ENCODE measurements at regions not wholly inside any gene's neighbourhood (a gene's known extent, or its start where the extent isn't known, plus 50 kb on each side); places are given as distances from the start of the nearest gene placed in this dataset.

DNA sequence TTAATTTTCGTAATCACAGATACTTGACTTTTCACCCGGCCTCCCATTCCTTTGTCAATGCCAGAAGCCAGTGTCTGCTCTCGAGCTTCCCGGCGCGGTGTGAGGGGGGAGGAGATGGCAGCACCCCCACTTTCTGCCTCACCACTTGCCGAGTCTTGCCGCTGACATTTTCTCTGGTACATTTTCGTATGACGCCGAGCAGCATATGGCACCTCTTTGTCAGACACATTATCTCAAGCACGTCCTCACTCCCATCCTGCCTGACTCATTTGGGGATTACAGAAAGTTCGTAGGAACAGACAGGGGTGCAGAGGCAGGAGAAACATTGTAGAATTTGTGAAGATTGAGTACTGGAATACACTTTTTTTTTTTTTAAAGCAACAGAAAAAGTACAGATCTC is 60.8 kb upstream of the SORCS3 start:
- TF ChIP-seq, protein P1, sequence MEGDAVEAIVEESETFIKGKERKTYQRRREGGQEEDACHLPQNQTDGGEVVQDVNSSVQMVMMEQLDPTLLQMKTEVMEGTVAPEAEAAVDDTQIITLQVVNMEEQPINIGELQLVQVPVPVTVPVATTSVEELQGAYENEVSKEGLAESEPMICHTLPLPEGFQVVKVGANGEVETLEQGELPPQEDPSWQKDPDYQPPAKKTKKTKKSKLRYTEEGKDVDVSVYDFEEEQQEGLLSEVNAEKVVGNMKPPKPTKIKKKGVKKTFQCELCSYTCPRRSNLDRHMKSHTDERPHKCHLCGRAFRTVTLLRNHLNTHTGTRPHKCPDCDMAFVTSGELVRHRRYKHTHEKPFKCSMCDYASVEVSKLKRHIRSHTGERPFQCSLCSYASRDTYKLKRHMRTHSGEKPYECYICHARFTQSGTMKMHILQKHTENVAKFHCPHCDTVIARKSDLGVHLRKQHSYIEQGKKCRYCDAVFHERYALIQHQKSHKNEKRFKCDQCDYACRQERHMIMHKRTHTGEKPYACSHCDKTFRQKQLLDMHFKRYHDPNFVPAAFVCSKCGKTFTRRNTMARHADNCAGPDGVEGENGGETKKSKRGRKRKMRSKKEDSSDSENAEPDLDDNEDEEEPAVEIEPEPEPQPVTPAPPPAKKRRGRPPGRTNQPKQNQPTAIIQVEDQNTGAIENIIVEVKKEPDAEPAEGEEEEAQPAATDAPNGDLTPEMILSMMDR (IDR thresholded peaks at IDR 0.05; ENCODE audit: unreplicated experiment) = no peak
- DNase-seq = no peak
- H3K4me1 Mint-ChIP-seq (ENCODE audit: low read depth, unreplicated experiment) = no peaks in the 10 kb centered on the region
- no peak overlapping the region for H3K27ac Mint-ChIP-seq (ENCODE audit: unreplicated experiment)
- no TSS peak for BruUV-seq (replicated peaks)
- CTCF ChIA-PET = interaction anchor here (1.0 kb wide), 1 partner anchor 42 kb away, joined by 3 read pairs; no protein-coding TSS in a partner anchor
- no peak overlapping the region for H3K4me3 Mint-ChIP-seq (ENCODE audit: low read depth, unreplicated experiment)
- intact Hi-C loops (cut with micrococcal nuclease; ENCODE audit: unreplicated experiment) = loop anchor here (2.0 kb wide), 1 partner anchor 42 kb away; no protein-coding TSS in a partner anchor
- H3K36me3 Mint-ChIP-seq (ENCODE audit: insufficient read depth, unreplicated experiment) = no peaks in the 10 kb centered on the region
- H3K9me3 Mint-ChIP-seq (ENCODE audit: low read depth, unreplicated experiment) = no peaks in the 10 kb centered on the region
- peaks cover 100% of the 10 kb centered on the region for H3K27me3 Mint-ChIP-seq (ENCODE audit: unreplicated experiment)

DNA sequence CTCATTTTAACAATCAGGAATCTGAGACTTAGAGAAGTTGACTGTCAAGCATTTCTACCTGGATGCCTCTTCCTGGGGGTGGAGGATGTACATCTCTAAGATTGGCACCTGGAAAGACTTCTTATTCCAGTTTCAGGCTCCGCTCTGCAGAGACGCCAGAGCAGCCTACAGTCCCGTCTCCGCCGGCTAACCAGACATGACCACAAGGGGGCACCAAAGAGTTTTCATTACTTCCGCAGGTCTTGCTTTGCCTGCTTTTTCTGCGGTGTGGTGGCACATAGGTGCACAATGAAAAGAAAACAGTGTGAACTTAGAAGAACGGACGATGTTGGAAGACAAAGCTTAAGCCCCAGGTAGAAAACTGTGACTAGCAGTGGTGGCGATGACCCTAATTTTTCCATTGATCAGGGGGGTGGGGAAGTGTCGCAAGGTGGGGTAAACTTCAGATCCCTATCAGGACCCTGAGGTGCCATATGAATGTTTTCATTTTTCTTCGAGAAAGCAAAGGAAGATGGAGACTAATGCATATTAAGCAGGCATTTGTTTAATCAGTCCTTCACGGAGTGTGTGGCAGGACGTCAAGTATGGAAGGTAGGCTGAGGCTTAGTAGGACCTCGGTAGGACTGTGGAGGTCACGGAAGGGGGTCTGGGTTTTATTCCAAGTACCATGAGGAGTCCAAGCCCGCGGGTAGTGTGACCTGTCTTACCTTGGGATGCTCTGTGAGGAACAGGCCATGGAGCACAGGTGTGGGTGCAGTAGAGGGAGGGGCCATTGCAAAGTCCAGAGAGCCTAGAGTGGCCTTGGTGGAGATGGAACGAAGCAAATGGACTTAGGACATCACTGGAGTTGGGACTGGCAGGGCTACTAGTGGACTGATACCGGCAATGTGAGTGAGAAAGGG is 60.1 kb upstream of the SORCS3 start:
- TF ChIP-seq, protein P1 (IDR thresholded peaks at IDR 0.05; ENCODE audit: unreplicated experiment) = peak; percentile 59
- Mint-ChIP-seq H3K9me3 (ENCODE audit: low read depth, unreplicated experiment) (no peaks in the 10 kb centered on the region), H3K27ac (ENCODE audit: unreplicated experiment) (no peak overlapping the region), H3K27me3 (ENCODE audit: unreplicated experiment) (peaks cover 100% of the 10 kb centered on the region), H3K36me3 (ENCODE audit: insufficient read depth, unreplicated experiment) (no peaks in the 10 kb centered on the region), H3K4me1 (ENCODE audit: low read depth, unreplicated experiment) (no peaks in the 10 kb centered on the region), H3K4me3 (ENCODE audit: low read depth, unreplicated experiment) (no peak overlapping the region)
- no TSS peak for BruUV-seq (replicated peaks)
- intact Hi-C loops (cut with micrococcal nuclease; ENCODE audit: unreplicated experiment) = loop anchor here (2.0 kb wide), 1 partner anchor 42 kb away; no protein-coding TSS in a partner anchor
- peak; percentile 77 for DNase-seq
- CTCF ChIA-PET = interaction anchor here (1.0 kb wide), 1 partner anchor 41 kb away, joined by 3 read pairs; no protein-coding TSS in a partner anchor

DNA sequence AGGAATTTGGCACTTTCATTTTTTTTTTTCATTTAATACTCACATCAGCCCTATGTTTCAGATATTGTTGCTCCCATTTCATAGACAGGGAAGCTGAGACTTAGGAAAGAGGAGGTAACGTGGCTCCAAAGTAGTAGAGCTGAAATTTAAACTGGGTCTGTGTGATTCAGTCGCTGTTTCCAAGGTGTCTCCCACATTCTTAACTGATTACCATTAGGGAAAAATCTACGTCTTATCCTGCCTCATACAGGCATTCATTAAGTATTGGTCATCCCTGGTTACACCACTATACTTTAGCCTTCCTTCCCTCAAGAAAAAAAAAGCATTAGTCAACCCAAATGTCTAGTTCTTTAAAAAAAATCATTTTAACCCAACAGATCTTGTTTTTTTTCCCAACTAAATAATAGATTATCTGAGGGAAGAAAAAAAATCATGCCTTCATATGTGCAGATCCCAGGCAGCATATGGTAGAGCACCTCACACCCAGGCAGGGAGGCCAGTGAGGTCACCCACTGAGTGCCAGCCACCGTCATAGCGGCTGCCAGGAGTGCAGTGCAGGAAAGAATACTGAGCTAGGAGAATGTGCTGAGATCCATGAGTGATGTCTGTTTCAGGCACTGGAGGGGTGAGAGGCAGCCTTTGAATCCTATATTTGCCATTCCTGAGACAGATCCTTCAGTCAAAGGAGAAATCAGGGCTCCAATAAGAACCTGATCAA is 59.0 kb upstream of the SORCS3 start:
- intact Hi-C loops (cut with micrococcal nuclease; ENCODE audit: unreplicated experiment) = loop anchor here (2.0 kb wide), 1 partner anchor 41 kb away; no protein-coding TSS in a partner anchor
- DNase-seq = no peak
- BruUV-seq (replicated peaks) = no TSS peak
- CTCF ChIA-PET = no interaction called here
- TF ChIP-seq, protein P1 (IDR thresholded peaks at IDR 0.05; ENCODE audit: unreplicated experiment) = no peak
- H3K4me1 Mint-ChIP-seq (ENCODE audit: low read depth, unreplicated experiment) = no peaks in the 10 kb centered on the region
- peaks cover 100% of the 10 kb centered on the region for H3K27me3 Mint-ChIP-seq (ENCODE audit: unreplicated experiment)
- H3K9me3 Mint-ChIP-seq (ENCODE audit: low read depth, unreplicated experiment) = no peaks in the 10 kb centered on the region
- H3K27ac Mint-ChIP-seq (ENCODE audit: unreplicated experiment) = no peak overlapping the region
- H3K36me3 Mint-ChIP-seq (ENCODE audit: insufficient read depth, unreplicated experiment) = no peaks in the 10 kb centered on the region
- H3K4me3 Mint-ChIP-seq (ENCODE audit: low read depth, unreplicated experiment) = no peak overlapping the region

DNA sequence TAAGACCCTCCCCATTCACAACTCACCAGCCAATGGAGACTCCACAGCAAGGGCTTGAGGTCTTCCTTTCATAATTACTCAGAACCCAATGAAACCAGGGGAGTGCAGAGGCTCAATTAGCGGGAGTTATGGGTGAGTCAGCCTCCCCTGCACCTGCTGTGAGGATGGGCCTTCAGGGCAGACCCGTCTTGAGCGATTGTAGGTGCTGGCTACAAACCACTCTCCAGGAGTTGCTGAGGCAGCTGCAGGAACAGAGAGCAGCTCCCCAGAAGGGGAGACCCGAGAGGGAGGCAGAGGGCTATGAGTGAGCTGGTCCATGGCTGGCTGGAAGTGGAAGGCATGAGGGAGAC is 58.5 kb upstream of the SORCS3 start:
- H3K27ac Mint-ChIP-seq (ENCODE audit: unreplicated experiment) = no peak overlapping the region
- H3K36me3 Mint-ChIP-seq (ENCODE audit: insufficient read depth, unreplicated experiment) = no peaks in the 10 kb centered on the region
- CTCF ChIA-PET = no interaction called here
- H3K4me3 Mint-ChIP-seq (ENCODE audit: low read depth, unreplicated experiment) = no peak overlapping the region
- peaks cover 100% of the 10 kb centered on the region for H3K27me3 Mint-ChIP-seq (ENCODE audit: unreplicated experiment)
- BruUV-seq (replicated peaks) = no TSS peak
- TF ChIP-seq, protein P1 (IDR thresholded peaks at IDR 0.05; ENCODE audit: unreplicated experiment) = no peak
- no peak for DNase-seq
- intact Hi-C loops (cut with micrococcal nuclease; ENCODE audit: unreplicated experiment) = no loop called here
- no peaks in the 10 kb centered on the region for H3K9me3 Mint-ChIP-seq (ENCODE audit: low read depth, unreplicated experiment)
- H3K4me1 Mint-ChIP-seq (ENCODE audit: low read depth, unreplicated experiment) = no peaks in the 10 kb centered on the region
